Endometrial microvascular endothelial cells (primary cell): ENCODE measurements at regions not wholly inside any gene's neighbourhood (a gene's known extent, or its start where the extent isn't known, plus 50 kb on each side); places are given as distances from the start of the nearest gene placed in this dataset.

ENCODE experiments used
- in situ Hi-C: cut with HindIII; loops from 2 replicates; pipeline ENCODE4 v1.10.0; 2017; ENCODE audit warnings: low sequenced_read_pairs, low pct_unique_long_range_greater_than_20kb; ENCODE audit errors: inconsistent ontology term

- in situ Hi-C loops, result no loop called here
Observed at GRCh38 chr6:113110211-113110610, 746.9 kb upstream of the MARCKS start.

DNA sequence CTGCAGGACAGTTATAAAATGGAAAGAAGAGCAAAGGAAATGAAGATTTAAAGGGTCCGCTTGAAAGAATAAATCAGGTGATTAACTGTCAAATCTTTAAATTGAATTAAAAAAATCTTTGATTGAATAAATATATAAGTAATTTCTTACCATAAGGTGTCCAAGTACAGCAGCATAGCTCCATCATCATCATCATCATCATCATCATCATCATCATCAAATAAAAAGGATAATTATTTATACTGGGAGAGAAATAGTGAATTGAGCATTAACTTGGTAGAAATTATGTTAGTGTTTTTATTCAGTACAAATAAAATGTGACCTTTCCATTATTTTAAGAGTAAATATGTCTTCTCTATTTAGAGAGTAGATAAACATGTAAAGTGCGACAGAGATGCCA is 745.6 kb upstream of the MARCKS start:
- in situ Hi-C loops, result no loop called here

DNA sequence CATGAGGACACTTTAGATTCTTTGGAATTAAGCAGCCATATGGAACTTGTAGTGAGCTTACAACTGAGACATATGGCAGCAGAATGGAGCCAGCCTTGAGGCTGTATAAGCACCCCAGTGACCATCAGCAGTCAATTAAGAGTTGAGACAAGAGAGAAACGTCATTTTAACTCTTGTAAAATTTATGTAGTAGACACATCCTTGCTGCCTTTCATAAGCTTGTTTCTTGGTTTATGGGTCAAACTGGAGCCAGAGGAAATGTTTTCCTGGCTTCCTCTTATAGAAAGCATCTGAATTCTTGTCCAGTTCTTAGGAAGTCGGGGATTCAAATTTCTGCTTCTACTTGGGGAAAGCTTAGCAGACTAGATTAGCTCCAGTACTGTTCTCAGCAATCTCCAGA is 745.1 kb upstream of the MARCKS start:
- in situ Hi-C loops, result no loop called here

GRCh38 chr6:113115196-113115595 is 741.9 kb upstream of the MARCKS start:
- in situ Hi-C loops, result no loop called here

GRCh38 chr6:113120224-113120581 is 736.9 kb upstream of the MARCKS start:
- in situ Hi-C loops, result no loop called here

DNA sequence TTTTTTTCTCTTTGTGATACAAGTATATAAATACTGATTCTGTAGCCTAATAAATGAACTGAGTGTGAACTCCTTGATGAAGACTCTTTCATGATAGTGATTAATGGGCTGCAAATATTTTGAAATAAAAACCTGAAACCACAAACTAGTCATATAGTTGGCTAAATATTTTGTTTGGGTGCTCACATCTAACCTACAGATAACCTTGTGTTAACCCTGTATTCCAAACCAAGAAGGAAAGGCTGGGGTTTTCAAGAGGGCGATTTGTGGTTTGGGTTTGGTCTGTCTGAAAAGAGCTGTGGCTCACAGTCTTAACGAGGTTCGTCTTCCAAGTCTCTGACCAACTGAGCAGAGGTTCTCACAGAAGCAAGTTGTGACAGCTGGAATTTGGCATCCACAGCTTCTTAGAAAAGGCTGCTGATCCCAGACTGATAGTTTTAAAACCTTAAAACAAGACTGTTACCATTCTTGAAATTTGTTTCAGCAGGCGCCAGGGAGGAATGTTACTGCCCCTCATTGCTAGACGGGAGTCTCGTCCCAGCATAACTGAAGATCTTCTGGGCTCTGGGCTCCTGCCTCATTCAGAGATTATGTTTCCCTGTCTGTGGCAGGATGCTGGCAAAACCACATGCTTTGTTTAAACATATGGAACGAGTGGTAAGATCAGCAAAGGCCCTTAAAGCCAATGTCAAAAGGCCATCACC is 736.4 kb upstream of the MARCKS start:
- in situ Hi-C loops, result no loop called here

DNA sequence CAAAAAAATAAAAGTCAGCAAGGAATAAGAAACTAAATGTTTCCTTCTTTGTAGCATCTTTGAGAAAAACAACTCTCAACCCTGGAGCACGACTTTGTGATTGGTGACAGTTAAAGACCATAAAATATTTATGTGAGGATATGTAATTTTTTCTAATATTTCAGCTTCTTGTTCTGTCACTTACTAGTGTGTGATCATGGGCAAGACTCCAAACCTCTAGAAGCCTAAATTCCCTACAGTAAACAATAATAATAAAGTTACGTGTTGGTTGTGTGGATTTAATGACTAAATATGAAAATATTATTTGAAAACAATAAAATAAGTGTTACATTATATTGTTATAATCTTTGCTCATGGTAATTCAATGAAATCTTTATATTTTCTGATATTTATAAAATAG is 735.6 kb upstream of the MARCKS start:
- in situ Hi-C loops, result no loop called here

DNA sequence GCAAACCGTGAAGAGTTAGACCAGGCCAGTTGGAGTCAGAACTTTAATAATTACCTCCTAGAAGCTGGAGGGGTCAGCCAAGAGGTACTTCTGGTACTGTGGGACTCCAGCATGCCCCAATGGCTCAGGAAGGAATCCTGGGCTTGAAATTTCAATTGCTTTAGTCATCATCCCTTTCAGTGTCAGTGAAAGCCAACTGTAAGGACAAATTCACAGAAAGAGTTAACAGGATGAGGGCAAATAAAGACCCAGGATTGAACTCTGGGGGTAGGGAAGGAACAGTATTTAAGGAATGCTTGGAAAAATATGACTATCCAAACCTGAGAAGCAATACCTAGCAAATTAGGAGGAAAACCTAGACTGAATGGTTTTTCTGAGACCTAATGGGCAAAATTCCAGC is 735.1 kb upstream of the MARCKS start:
- in situ Hi-C loops, result no loop called here

GRCh38 chr6:113125626-113126025 is 731.5 kb upstream of the MARCKS start:
- in situ Hi-C loops, result no loop called here

DNA sequence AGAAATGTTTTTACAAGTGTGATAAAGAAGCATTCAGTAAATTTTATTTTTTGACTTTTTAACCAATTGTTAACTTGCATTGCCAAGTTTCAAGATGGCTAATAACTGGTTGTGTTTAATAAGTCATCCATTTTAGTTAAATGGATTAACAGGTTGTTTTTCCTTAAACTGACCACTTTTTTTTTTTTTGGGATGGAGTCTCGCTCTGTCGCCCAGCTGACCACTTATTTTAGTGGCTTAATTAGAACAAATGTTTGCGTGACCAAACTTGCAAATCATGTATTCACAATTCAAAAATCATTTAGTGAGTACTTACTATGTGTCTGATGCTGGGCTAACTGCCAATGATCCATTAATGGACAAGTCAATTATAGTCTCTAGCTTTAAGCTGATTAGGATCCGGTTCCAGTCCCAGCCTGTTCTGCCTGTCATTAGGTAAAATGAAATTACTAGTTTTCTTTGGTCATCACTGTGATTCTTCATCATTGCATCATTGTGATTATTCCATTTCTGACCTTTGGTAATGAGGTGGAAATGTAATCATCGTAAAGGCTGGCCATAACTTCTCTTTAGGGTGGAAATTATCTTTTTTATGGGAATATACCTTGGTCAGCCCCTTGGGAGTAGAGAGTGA is 729.2 kb upstream of the MARCKS start:
- in situ Hi-C loops, result no loop called here

DNA sequence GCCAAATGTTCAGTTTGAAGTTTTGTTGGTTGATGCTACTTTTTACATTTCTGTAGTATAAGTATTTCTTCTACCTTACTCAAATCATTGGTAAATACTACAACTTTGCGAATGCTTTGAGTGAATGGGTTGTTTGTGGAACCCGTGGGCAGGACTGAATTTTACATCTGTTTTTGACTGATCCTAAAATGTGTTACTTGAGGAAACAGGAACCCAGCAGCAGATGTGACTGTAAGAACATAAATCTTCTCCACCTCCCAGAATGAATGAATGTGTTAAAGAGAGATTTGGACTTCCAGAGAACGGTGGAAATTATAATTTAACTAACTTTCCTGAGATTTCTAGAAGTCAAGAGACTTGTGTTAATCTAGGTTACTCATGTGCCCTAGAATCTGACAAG is 728.5 kb upstream of the MARCKS start:
- in situ Hi-C loops, result no loop called here

GRCh38 chr6:113129991-113130390 is 727.2 kb upstream of the MARCKS start:
- in situ Hi-C loops, result no loop called here

DNA sequence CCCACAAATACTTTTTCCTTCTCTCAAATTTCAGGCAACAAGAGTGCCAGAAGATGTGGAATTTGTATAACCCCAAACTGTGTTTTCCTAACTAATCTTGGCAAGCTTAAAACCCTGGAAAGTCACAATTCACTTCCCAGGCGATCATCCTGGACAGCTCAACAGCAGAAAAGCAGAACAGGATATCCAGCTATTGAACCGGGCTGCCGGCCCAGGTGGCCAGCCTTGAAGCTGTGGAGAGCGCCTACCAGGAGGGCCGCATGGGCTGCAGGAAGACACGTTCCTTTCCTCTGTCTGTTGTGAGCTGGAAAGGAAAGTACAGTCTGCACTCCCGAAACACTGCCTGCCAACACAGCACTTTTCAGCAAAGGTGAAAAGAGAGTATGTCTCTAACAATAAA is 719.7 kb upstream of the MARCKS start:
- in situ Hi-C loops, result no loop called here

GRCh38 chr6:113140721-113141120 is 716.4 kb upstream of the MARCKS start:
- in situ Hi-C loops, result no loop called here

GRCh38 chr6:113141901-113142300 is 715.2 kb upstream of the MARCKS start:
- in situ Hi-C loops, result no loop called here

- in situ Hi-C loops, result no loop called here
Observed at GRCh38 chr6:113142671-113143174, 714.4 kb upstream of the MARCKS start.

DNA sequence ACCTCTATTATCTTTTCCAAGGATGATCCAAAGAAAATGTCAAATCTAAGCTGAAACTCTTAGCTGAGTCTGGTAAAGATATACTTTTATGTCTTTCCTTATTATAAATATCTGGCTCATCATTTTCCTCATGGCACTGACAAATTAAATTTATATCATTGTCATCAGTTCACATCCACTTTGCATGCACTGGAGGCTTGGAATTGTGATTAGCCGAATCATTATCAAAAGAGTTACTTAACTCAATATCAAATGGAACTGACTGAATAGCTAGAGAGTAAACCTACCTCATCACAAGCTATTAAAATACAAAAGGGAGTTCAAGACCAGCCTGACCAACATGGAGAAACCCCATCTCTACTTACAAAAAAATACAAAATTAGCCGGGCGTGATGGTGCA is 713.9 kb upstream of the MARCKS start:
- in situ Hi-C loops, result no loop called here

- in situ Hi-C loops, result no loop called here
Observed at GRCh38 chr6:113144117-113144516, 713.0 kb upstream of the MARCKS start.

GRCh38 chr6:113146878-113147277 is 710.3 kb upstream of the MARCKS start:
- in situ Hi-C loops, result no loop called here

GRCh38 chr6:113147544-113147943 is 709.6 kb upstream of the MARCKS start:
- in situ Hi-C loops, result no loop called here

GRCh38 chr6:113148566-113148965 is 708.6 kb upstream of the MARCKS start:
- in situ Hi-C loops, result no loop called here
